Smooth muscle cell (in vitro differentiated cells): ENCODE measurements at regions not wholly inside any gene's neighbourhood (a gene's known extent, or its start where the extent isn't known, plus 50 kb on each side); places are given as distances from the start of the nearest gene placed in this dataset.

Source experiments
- DNase-seq: peaks from one replicate; lab custom pipeline; 2025; ENCODE audit not compliant: unreplicated experiment; lab: John Stamatoyannopoulos, UW
- H2AFZ ChIP-seq: fragments of 200-600 bp; sonication (generic); 2 replicates; pipeline ENCODE4 v1.6.0; 2016; ENCODE audit warnings: antibody characterized with exemption, low read depth, mild to moderate bottlenecking
- H3F3A ChIP-seq: fragments of 200-600 bp; sonication (generic); 2 replicates; pipeline ENCODE4 v1.6.0; 2017; ENCODE audit warnings: antibody characterized with exemption, low read depth
- H3K27ac ChIP-seq: fragments of 200-600 bp; sonication (generic); 2 replicates; pipeline ENCODE4 v1.5.1; 2016; ENCODE audit warnings: low read depth, mild to moderate bottlenecking
- H3K27me3 ChIP-seq: fragments of 200-600 bp; sonication (generic); 2 replicates; pipeline ENCODE4 v1.6.1; 2016; ENCODE audit warnings: low read depth, mild to moderate bottlenecking
- H3K36me3 ChIP-seq: fragments of 200-600 bp; sonication (generic); 2 replicates; pipeline ENCODE4 v1.5.1; 2016; ENCODE audit warnings: low read depth
- H3K4me1 ChIP-seq: fragments of 200-600 bp; sonication (generic); 2 replicates; pipeline ENCODE4 v1.5.1; 2016; ENCODE audit warnings: low read depth
- H3K4me2 ChIP-seq: fragments of 200-600 bp; sonication (generic); 2 replicates; pipeline ENCODE4 v1.6.0; 2016; ENCODE audit warnings: mild to moderate bottlenecking
- H3K4me3 ChIP-seq: fragments of 200-600 bp; sonication (generic); 2 replicates; pipeline ENCODE4 v1.5.1; 2016; ENCODE audit warnings: mild to moderate bottlenecking
- H3K79me2 ChIP-seq: fragments of 200-600 bp; sonication (generic); 2 replicates; pipeline ENCODE4 v1.6.0; 2016; ENCODE audit warnings: low read depth, mild to moderate bottlenecking
- H3K9ac ChIP-seq: fragments of 200-600 bp; sonication (generic); 2 replicates; pipeline ENCODE4 v1.6.0; 2016; ENCODE audit warnings: low read depth
- H3K9me3 ChIP-seq: fragments of 200-600 bp; sonication (generic); replicated peaks from 2 replicates; pipeline ENCODE4 v1.5.1; 2016; ENCODE audit warnings: low read depth
- H4K20me1 ChIP-seq: fragments of 200-600 bp; sonication (generic); 2 replicates; pipeline ENCODE4 v1.6.0; 2016; ENCODE audit warnings: low read depth
- CTCF ChIP-seq: fragments of 200-600 bp; sonication (generic); IDR thresholded peaks from 2 replicates; pipeline ENCODE4 v1.5.1; 2017; ENCODE audit warnings: borderline replicate concordance, mild to moderate bottlenecking, antibody characterized with exemption; ENCODE audit not compliant: insufficient read depth, poor library complexity, severe bottlenecking
- WGBS: methylation state at CpG from one replicate; pipeline ENCODE4 v1.1.7; 2016; ENCODE audit warnings: low lambda C conversion rate; 5-methylcytosine and 5-hydroxymethylcytosine counted together

- Histone ChIP-seq H3F3A (no peaks in the 10 kb centered on the region), H3K4me1 (peaks cover 8% of the 10 kb centered on the region), H3K27ac (peak overlapping the region; percentile 98), H2AFZ (no peak overlapping the region), H3K4me2 (peak overlapping the region; percentile 72), H3K79me2 (no peaks in the 10 kb centered on the region), H4K20me1 (no peaks in the 10 kb centered on the region), H3K4me3 (no peak overlapping the region), H3K36me3 (no peaks in the 10 kb centered on the region), H3K27me3 (no peaks in the 10 kb centered on the region), H3K9ac (peak overlapping the region; percentile 42), H3K9me3 (no peaks in the 10 kb centered on the region)
- DNase-seq, result no peak
- 56% methylated on average over 6 of the region's 6 CpGs for WGBS
- no peak for TF ChIP-seq CTCF
Measured at GRCh38 chr2:196482119-196483065, 157.1 kb upstream of the CCDC150 start.

GRCh38 chr2:196486146-196486545, 153.4 kb upstream of the CCDC150 start:
- WGBS, result 80% methylated on average over 3 of the region's 3 CpGs
- no peak overlapping the region for H2AFZ ChIP-seq
- DNase-seq, result no peak
- no peaks in the 10 kb centered on the region for H3K36me3 ChIP-seq
- no peaks in the 10 kb centered on the region for H3K4me1 ChIP-seq
- no peak overlapping the region for H3K4me2 ChIP-seq
- no peak for TF ChIP-seq CTCF
- H3K4me3 ChIP-seq, result no peak overlapping the region
- no peaks in the 10 kb centered on the region for H3K79me2 ChIP-seq
- H3K27me3 ChIP-seq, result no peaks in the 10 kb centered on the region
- no peaks in the 10 kb centered on the region for H3K9me3 ChIP-seq
- H3F3A ChIP-seq, result no peaks in the 10 kb centered on the region
- no peaks in the 10 kb centered on the region for H4K20me1 ChIP-seq
- H3K27ac ChIP-seq, result no peak overlapping the region
- H3K9ac ChIP-seq, result no peak overlapping the region

- H3K9me3 ChIP-seq, result no peaks in the 10 kb centered on the region
- TF ChIP-seq CTCF, result no peak
- no peak for DNase-seq
- no peak overlapping the region for H3K4me3 ChIP-seq
- no peaks in the 10 kb centered on the region for H4K20me1 ChIP-seq
- H3F3A ChIP-seq, result no peaks in the 10 kb centered on the region
- H3K36me3 ChIP-seq, result no peaks in the 10 kb centered on the region
- no peaks in the 10 kb centered on the region for H3K79me2 ChIP-seq
- no peak overlapping the region for H3K9ac ChIP-seq
- H3K27ac ChIP-seq, result peak overlapping the region; percentile 43
- no peaks in the 10 kb centered on the region for H3K27me3 ChIP-seq
- no peak overlapping the region for H3K4me2 ChIP-seq
- H2AFZ ChIP-seq, result no peak overlapping the region
- no peaks in the 10 kb centered on the region for H3K4me1 ChIP-seq
- WGBS, result 48% methylated on average over 3 of the region's 3 CpGs
Measured at GRCh38 chr2:196487417-196487816, 152.1 kb upstream of the CCDC150 start.
